SK-N-SH (cell line): ENCODE measurements at regions not wholly inside any gene's neighbourhood (a gene's known extent, or its start where the extent isn't known, plus 50 kb on each side); places are given as distances from the start of the nearest gene placed in this dataset.

Source experiments
- CTCF ChIA-PET: fragments of 300-600, 350-600 bp; formaldehyde crosslinking; extraction: SDS; loops from one replicate; lab custom pipeline; 2021; lab: Yijun Ruan, JAX
- POLR2A ChIA-PET: fragments of 350-600 bp; sonication (Branson Sonifier 250); formaldehyde crosslinking; extraction: SDS; loops from one replicate; lab custom pipeline; 2020; ENCODE audit warnings: antibody characterized with exemption, inconsistent platforms; lab: Yijun Ruan, JAX
- DNase-seq: peaks from one replicate; pipeline ENCODE4 v3.0.0; 2012
- H2AFZ ChIP-seq: fragments of 200-600 bp; sonication (generic); 2 replicates; pipeline ENCODE4 v1.8.1; 2016; ENCODE audit warnings: antibody characterized with exemption, mild to moderate bottlenecking, low read depth
- H3F3A ChIP-seq: fragments of 200-600 bp; sonication (generic); replicated peaks from 2 replicates; pipeline ENCODE3; 2016; ENCODE audit warnings: antibody characterized with exemption, mild to moderate bottlenecking; ENCODE audit not compliant: insufficient read depth
- H3K27ac ChIP-seq, 2 experiments: fragments of 200-500 bp in 1 of 2; fragments of 200-600 bp in 1 of 2; sonication (Bioruptor generic) in 1 of 2; sonication (generic), shearing (Covaris generic) in 1 of 2; 2 replicates each; pipeline versions ENCODE4 v1.5.1 to v1.6.1; 2014 to 2016; ENCODE audit warnings: low read depth in 2 of 2, inconsistent platforms in 1 of 2, low read length in 1 of 2, mild to moderate bottlenecking in 1 of 2, mixed read lengths in 1 of 2
- H3K27me3 ChIP-seq: fragments of 200-600 bp; sonication (generic), shearing (Covaris generic); 2 replicates; pipeline ENCODE4 v1.6.1; 2016; ENCODE audit warnings: mixed run types; ENCODE audit not compliant: insufficient read depth
- H3K36me3 ChIP-seq, 2 experiments: fragments of 200-500 bp in 1 of 2; fragments of 200-600 bp in 1 of 2; sonication (Bioruptor generic) in 1 of 2; sonication (generic) in 1 of 2; replicated peaks in 1 of 2; 2 replicates each; pipeline versions ENCODE3 to v1.5.1; 2014 to 2016; ENCODE audit warnings: low read length in 1 of 2, mild to moderate bottlenecking in 1 of 2; ENCODE audit not compliant: insufficient read depth in 2 of 2, control insufficient read depth in 1 of 2
- H3K4me1 ChIP-seq, 2 experiments: fragments of 200-500 bp in 1 of 2; fragments of 200-600 bp in 1 of 2; sonication (Bioruptor generic) in 1 of 2; sonication (generic), shearing (Covaris generic) in 1 of 2; 2 replicates each; pipeline versions ENCODE4 v1.5.1 to v1.6.1; 2014 to 2016; ENCODE audit warnings: low read depth in 1 of 2, low read length in 1 of 2, mixed run types in 1 of 2; ENCODE audit not compliant: insufficient read depth in 2 of 2, control insufficient read depth in 1 of 2
- H3K4me2 ChIP-seq: fragments of 200-600 bp; sonication (generic), shearing (Covaris generic); 2 replicates; pipeline ENCODE4 v1.6.1; 2017; ENCODE audit warnings: mixed run types
- H3K4me3 ChIP-seq, 2 experiments: fragments of 200-500 bp in 1 of 2; fragments of 200-600 bp in 1 of 2; sonication (Bioruptor generic) in 1 of 2; sonication (generic), shearing (Covaris generic) in 1 of 2; 2 replicates each; pipeline versions ENCODE4 v1.5.1 to v1.8.1; 2014 to 2016; ENCODE audit warnings: low read depth in 2 of 2, inconsistent platforms in 1 of 2, low read length in 1 of 2, mild to moderate bottlenecking in 1 of 2, mixed read lengths in 1 of 2, moderate library complexity in 1 of 2
- H3K79me2 ChIP-seq: fragments of 200-600 bp; sonication (generic); 2 replicates; pipeline ENCODE4 v1.8.1; 2017; ENCODE audit warnings: mild to moderate bottlenecking; ENCODE audit not compliant: insufficient read depth
- H3K9ac ChIP-seq: fragments of 200-600 bp; sonication (generic); 2 replicates; pipeline ENCODE4 v1.6.1; 2017; ENCODE audit warnings: mixed run types
- H3K9me2 ChIP-seq: fragments of 200-600 bp; sonication (generic); 2 replicates; pipeline ENCODE4 v1.6.1; 2017; ENCODE audit warnings: mixed run types
- H3K9me3 ChIP-seq: fragments of 200-600 bp; sonication (generic); 2 replicates; pipeline ENCODE4 v1.6.1; 2017; ENCODE audit warnings: mixed run types, mild to moderate bottlenecking, moderate library complexity
- H4K20me1 ChIP-seq: fragments of 200-600 bp; sonication (generic); 2 replicates; pipeline ENCODE4 v1.6.1; 2017; ENCODE audit warnings: mild to moderate bottlenecking, mixed run types; ENCODE audit not compliant: insufficient read depth
- IRF3 ChIP-seq: fragments of 150-350 bp; IDR thresholded peaks from 2 replicates; pipeline ENCODE4 v1.6.1; 2016; ENCODE audit warnings: mild to moderate bottlenecking, low read depth, low read length
- MEF2A ChIP-seq: IDR thresholded peaks from 2 replicates; pipeline ENCODE4 v1.4.0; 2012; ENCODE audit warnings: low read depth, borderline replicate concordance
- MXI1 ChIP-seq: IDR thresholded peaks from 2 replicates; pipeline ENCODE4 v1.6.1; 2012; ENCODE audit warnings: mild to moderate bottlenecking, low read depth, low read length, improper control_type of control experiment
- RAD21 ChIP-seq: IDR thresholded peaks from 2 replicates; pipeline ENCODE4 v1.6.1; 2012; ENCODE audit warnings: mild to moderate bottlenecking, low read length
- SMC3 ChIP-seq: IDR thresholded peaks from 2 replicates; pipeline ENCODE4 v1.6.1; 2012; ENCODE audit warnings: low read depth, low read length, improper control_type of control experiment
- TCF12 ChIP-seq: IDR thresholded peaks from 2 replicates; pipeline ENCODE4 v1.4.0; 2012
- USF2 ChIP-seq: fragments of 150-350 bp; IDR thresholded peaks from 2 replicates; pipeline ENCODE4 v1.6.1; 2017; ENCODE audit warnings: antibody characterized with exemption, low read length, low read depth, borderline replicate concordance
- YY1 ChIP-seq: IDR thresholded peaks from 2 replicates; pipeline ENCODE4 v1.4.0; 2012; ENCODE audit warnings: low read depth, mild to moderate bottlenecking
- WGBS: methylation state at CpG from one replicate; pipeline ENCODE4 v1.1.6; 2017; ENCODE audit warnings: low lambda C conversion rate; 5-methylcytosine and 5-hydroxymethylcytosine counted together

GRCh38 chr22:27473533-27473932 lies 328.0 kb downstream of the MN1 start:
- POLR2A ChIA-PET = no interaction called here
- no peak overlapping the region for H2AFZ ChIP-seq
- CTCF ChIA-PET = interaction anchor here (1.0 to 1.5 kb wide), 2 partner anchors 9 to 11 kb away, joined by 3 read pairs; no protein-coding TSS in a partner anchor
- H3K79me2 ChIP-seq = no peaks in the 10 kb centered on the region
- no peak overlapping the region for H3K9ac ChIP-seq
- H3K27ac ChIP-seq = no peak overlapping the region
- no peaks in the 10 kb centered on the region for H3K36me3 ChIP-seq
- H3K4me1 ChIP-seq = peaks cover 0 to 29% of the 10 kb centered on the region in 2 experiments; a peak in 3 of 4 replicates
- H3K27me3 ChIP-seq = no peaks in the 10 kb centered on the region
- H3K9me3 ChIP-seq = no peaks in the 10 kb centered on the region
- H3K9me2 ChIP-seq = no peaks in the 10 kb centered on the region
- no peaks in the 10 kb centered on the region for H4K20me1 ChIP-seq
- no peak overlapping the region for H3K4me2 ChIP-seq
- no peak for DNase-seq
- 89% methylated on average over 1 of the region's 3 CpGs for WGBS
- TF ChIP-seq RAD21 (no peak), YY1 (no peak), MEF2A (no peak), USF2 (no peak), MXI1 (no peak)
- TF ChIP-seq, all 33 proteins: peak for 0
- Histone ChIP-seq H3K4me3 (no peak overlapping the region), H3F3A (peaks cover 5% of the 10 kb centered on the region)

- POLR2A ChIA-PET = no interaction called here
- no peaks in the 10 kb centered on the region for H3K9me2 ChIP-seq
- H3K9ac ChIP-seq = no peak overlapping the region
- peaks cover 0 to 29% of the 10 kb centered on the region in 2 experiments; a peak in 3 of 4 replicates for H3K4me1 ChIP-seq
- 78% methylated on average over 9 of the region's 9 CpGs for WGBS
- H3K79me2 ChIP-seq = no peaks in the 10 kb centered on the region
- no peak for TF ChIP-seq SMC3
- no peak for TF ChIP-seq TCF12
- TF ChIP-seq IRF3 = no peak
- H3F3A ChIP-seq = peaks cover 5% of the 10 kb centered on the region
- H3K36me3 ChIP-seq = no peaks in the 10 kb centered on the region
- H3K27ac ChIP-seq = no peak overlapping the region; a peak in 1 of 4 replicates
- H4K20me1 ChIP-seq = no peaks in the 10 kb centered on the region
- CTCF ChIA-PET = interaction anchor here (1.5 kb wide), 1 partner anchor 8 kb away, joined by 3 read pairs; no protein-coding TSS in a partner anchor
- no peaks in the 10 kb centered on the region for H3K27me3 ChIP-seq
- H3K4me3 ChIP-seq = no peak overlapping the region
- H3K9me3 ChIP-seq = no peaks in the 10 kb centered on the region
- H2AFZ ChIP-seq = no peak overlapping the region
- H3K4me2 ChIP-seq = peak overlapping the region; percentile 57
- DNase-seq = no peak
These were observed 327.4 kb downstream of the MN1 start for GRCh38 chr22:27474112-27474571.
